ENCODE measurements at regions not wholly inside any gene's neighbourhood (a gene's known extent, or its start where the extent isn't known, plus 50 kb on each side); places are given as distances from the start of the nearest gene placed in this dataset.
"Not testable (repeated sequence)": the region's sequence is repeated elsewhere in the genome, so short reads cannot be mapped to it uniquely, and the experiment has no call there.

GRCh38 chr5:159799701-159800100 is 116.6 kb upstream of the ADRA1B start:
- no peak for DNase-seq

GRCh38 chr5:159800131-159800840 is 116.0 kb upstream of the ADRA1B start:
- DNase-seq = no peak

- DNase-seq = no peak
Measured at GRCh38 chr5:159801303-159801702, 115.0 kb upstream of the ADRA1B start.

GRCh38 chr5:159802661-159803060 is 113.6 kb upstream of the ADRA1B start:
- no peak for DNase-seq

- DNase-seq = no peak
Measured at GRCh38 chr5:159804121-159804520, 112.2 kb upstream of the ADRA1B start.

GRCh38 chr5:159805021-159805420 is 111.3 kb upstream of the ADRA1B start:
- no peak for DNase-seq

GRCh38 chr5:159807135-159807534 is 109.1 kb upstream of the ADRA1B start:
- DNase-seq = not testable (repeated sequence)

- DNase-seq = no peak
Measured at GRCh38 chr5:159807586-159807985, 108.7 kb upstream of the ADRA1B start.

GRCh38 chr5:159811712-159812111 is 104.6 kb upstream of the ADRA1B start:
- no peak for DNase-seq

- not testable (repeated sequence) for DNase-seq
Measured at GRCh38 chr5:159812759-159813158, 103.5 kb upstream of the ADRA1B start.

- no peak for DNase-seq
Measured at GRCh38 chr5:159814222-159814621, 102.1 kb upstream of the ADRA1B start.

GRCh38 chr5:159814805-159815585 is 101.3 kb upstream of the ADRA1B start:
- no peak for DNase-seq

- DNase-seq = no peak
Measured at GRCh38 chr5:159817262-159818029, 98.8 kb upstream of the ADRA1B start.

- DNase-seq = no peak
Measured at GRCh38 chr5:159819591-159820411, 96.5 kb upstream of the ADRA1B start.

- DNase-seq = no peak
Measured at GRCh38 chr5:159820692-159821091, 95.6 kb upstream of the ADRA1B start.

- DNase-seq = no peak
Measured at GRCh38 chr5:159821461-159821940, 94.8 kb upstream of the ADRA1B start.

- no peak for DNase-seq
Measured at GRCh38 chr5:159824188-159825161, 91.8 kb upstream of the ADRA1B start.

- DNase-seq = peak; percentile 22
Measured at GRCh38 chr5:159825551-159826051, 90.7 kb upstream of the ADRA1B start.

GRCh38 chr5:159826351-159827214 is 89.7 kb upstream of the ADRA1B start:
- DNase-seq = no peak

GRCh38 chr5:159827861-159828260 is 88.4 kb upstream of the ADRA1B start:
- DNase-seq = no peak
